ENCODE measurements at regions not wholly inside any gene's neighbourhood (a gene's known extent, or its start where the extent isn't known, plus 50 kb on each side); places are given as distances from the start of the nearest gene placed in this dataset.

- no peak for DNase-seq (ENCODE audit: low read depth)
- TF ChIP-seq CTCF (IDR thresholded peaks at IDR 0.05; ENCODE audit: insufficient read depth, low read depth, low read length): no peak
These were observed 1163.5 kb upstream of the LRRTM3 start for GRCh38 chr10:65762311-65762710.

GRCh38 chr10:65765006-65765541 is 1160.8 kb upstream of the LRRTM3 start:
- DNase-seq (ENCODE audit: low read depth): no peak
- TF ChIP-seq CTCF (IDR thresholded peaks at IDR 0.05; ENCODE audit: insufficient read depth, low read depth, low read length): no peak
- H3K4me3 ChIP-seq (ENCODE audit: low read depth, low read length): no peak overlapping the region

More at GRCh38 chr10:65762311-65762710, 1163.5 kb upstream of the LRRTM3 start:
- H3K4me3 ChIP-seq (ENCODE audit: low read depth, low read length): no peak overlapping the region

GRCh38 chr10:65769828-65770227 is 1156.0 kb upstream of the LRRTM3 start:
- TF ChIP-seq CTCF (IDR thresholded peaks at IDR 0.05; ENCODE audit: insufficient read depth, low read depth, low read length): no peak
- DNase-seq (ENCODE audit: low read depth): peak; percentile 12
- H3K4me3 ChIP-seq (ENCODE audit: low read depth, low read length): no peak overlapping the region

- TF ChIP-seq CTCF (IDR thresholded peaks at IDR 0.05; ENCODE audit: insufficient read depth, low read depth, low read length): no peak
- no peak for DNase-seq (ENCODE audit: low read depth)
- no peak overlapping the region for H3K4me3 ChIP-seq (ENCODE audit: low read depth, low read length)
These were observed 1147.1 kb upstream of the LRRTM3 start for GRCh38 chr10:65778753-65779152.

GRCh38 chr10:65779985-65780384 is 1145.9 kb upstream of the LRRTM3 start:
- no peak overlapping the region for H3K4me3 ChIP-seq (ENCODE audit: low read depth, low read length)
- no peak for TF ChIP-seq CTCF (IDR thresholded peaks at IDR 0.05; ENCODE audit: insufficient read depth, low read depth, low read length)
- no peak for DNase-seq (ENCODE audit: low read depth)

- TF ChIP-seq CTCF (IDR thresholded peaks at IDR 0.05; ENCODE audit: insufficient read depth, low read depth, low read length): no peak
- no peak overlapping the region for H3K4me3 ChIP-seq (ENCODE audit: low read depth, low read length)
- no peak for DNase-seq (ENCODE audit: low read depth)
These were observed 1139.6 kb upstream of the LRRTM3 start for GRCh38 chr10:65786279-65786678.

- no peak overlapping the region for H3K4me3 ChIP-seq (ENCODE audit: low read depth, low read length)
- DNase-seq (ENCODE audit: low read depth): no peak
- no peak for TF ChIP-seq CTCF (IDR thresholded peaks at IDR 0.05; ENCODE audit: insufficient read depth, low read depth, low read length)
These were observed 1138.3 kb upstream of the LRRTM3 start for GRCh38 chr10:65787571-65787970.
